ENCODE measurements at regions not wholly inside any gene's neighbourhood (a gene's known extent, or its start where the extent isn't known, plus 50 kb on each side); places are given as distances from the start of the nearest gene placed in this dataset.

DNA sequence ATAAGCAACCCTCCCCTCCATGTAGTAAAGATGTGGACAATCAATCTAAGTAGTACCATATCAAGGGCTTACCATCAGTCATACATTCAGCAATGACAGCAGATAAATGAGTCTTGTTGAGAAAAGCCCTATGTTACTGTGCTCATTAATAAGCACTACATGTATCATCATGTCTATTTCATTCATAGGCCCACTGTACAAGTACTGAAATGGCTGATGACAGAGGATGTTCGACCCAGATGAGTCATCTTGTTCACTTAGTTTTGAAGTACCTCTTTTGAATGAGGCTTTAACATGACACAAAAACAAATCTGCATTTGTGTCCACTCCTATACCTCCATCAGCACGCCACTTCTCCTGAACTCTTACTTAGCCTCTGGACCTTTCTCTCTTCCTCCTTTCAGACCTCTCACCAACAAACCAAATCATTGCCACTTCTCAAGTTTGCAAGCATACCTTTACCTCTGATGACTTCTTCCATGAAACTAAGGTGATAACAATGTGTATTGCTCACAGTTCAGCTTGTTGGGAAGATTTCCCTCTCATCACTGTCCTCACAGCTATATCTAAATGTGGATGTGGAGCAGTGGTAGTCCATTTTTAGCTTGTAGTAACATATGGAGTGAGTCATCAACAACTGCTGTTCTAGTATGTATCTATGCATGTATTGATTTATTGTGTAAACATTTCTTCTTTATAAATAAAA lies 921.0 kb upstream of the SLC39A10 start:
- Histone ChIP-seq H4K91ac (replicated peaks; ENCODE audit: insufficient read length, low read length) (no peak overlapping the region), H3K79me2 (ENCODE audit: control insufficient read depth in 1 of 2, insufficient read depth in 2 of 2, low read length in 2 of 2) (no peaks in the 10 kb centered on the region), H3K4ac (replicated peaks; ENCODE audit: insufficient read length, low read depth, low read length) (no peak overlapping the region), H2BK5ac (ENCODE audit: low read depth, low read length) (no peak overlapping the region), H3K4me2 (ENCODE audit: insufficient read depth in 1 of 2, low read depth in 2 of 2, low read length in 2 of 2) (no peak overlapping the region), H2AFZ (ENCODE audit: low read length) (no peak overlapping the region), H3K27ac (ENCODE audit: low read depth, low read length) (no peak overlapping the region), H3K4me1 (replicated peaks in 1 of 4; ENCODE audit: control insufficient read depth in 3 of 4, insufficient read depth in 4 of 4, low read length in 3 of 4) (no peaks in the 10 kb centered on the region), H4K8ac (ENCODE audit: extremely low read depth, insufficient read depth, low read length) (no peak overlapping the region), H3K4me3 (ENCODE audit: extremely low read depth in 1 of 4, insufficient read depth in 2 of 4, low read depth in 3 of 4, low read length in 4 of 4) (no peak overlapping the region), H3K56ac (replicated peaks; ENCODE audit: insufficient read length, low read depth, low read length) (no peak overlapping the region), H4K5ac (ENCODE audit: insufficient read length, low read depth, low read length) (no peak overlapping the region), H2BK20ac (ENCODE audit: low read length) (no peak overlapping the region), H3K14ac (ENCODE audit: insufficient read length) (no peak overlapping the region), H3K36me3 (ENCODE audit: control insufficient read depth in 2 of 4, insufficient read depth in 4 of 4, low read length in 3 of 4) (no peaks in the 10 kb centered on the region), H2AK5ac (ENCODE audit: low read depth, low read length) (no peak overlapping the region), H3K9ac (replicated peaks in 1 of 4; ENCODE audit: extremely low read depth in 1 of 4, low read depth in 3 of 4, low read length in 3 of 4) (no peak overlapping the region), H3K27me3 (replicated peaks in 1 of 4; ENCODE audit: control insufficient read depth in 3 of 4, extremely low read depth in 1 of 4, insufficient read depth in 3 of 4, low read length in 3 of 4) (no peaks in the 10 kb centered on the region), H3K79me1 (ENCODE audit: low read depth, low read length) (no peaks in the 10 kb centered on the region), H2BK12ac (ENCODE audit: low read depth, low read length) (no peak overlapping the region), H2BK120ac (replicated peaks; ENCODE audit: low read depth, low read length) (no peak overlapping the region), H3K18ac (ENCODE audit: extremely low read depth, low read length) (no peak overlapping the region), H2BK15ac (ENCODE audit: low read length) (no peak overlapping the region), H3K23me2 (ENCODE audit: low read depth, low read length) (no peaks in the 10 kb centered on the region), H3K23ac (ENCODE audit: insufficient read length) (no peak overlapping the region), H3K9me3 (ENCODE audit: insufficient read depth in 2 of 2, low read depth in 1 of 2, low read length in 1 of 2) (no peaks in the 10 kb centered on the region), H4K20me1 (replicated peaks in 1 of 2; ENCODE audit: control insufficient read depth in 1 of 2, insufficient read depth in 2 of 2, low read length in 2 of 2) (no peaks in the 10 kb centered on the region)
- ChIA-PET POLR2A (ENCODE audit: partially characterized antibody) (no interaction called here), CTCF (ENCODE audit: partially characterized antibody) (no interaction called here)
- FAIRE-seq (no peak), DNase-seq (ENCODE audit: low read depth in 1 of 2, low spot score in 2 of 2) (no peak)
- TF ChIP-seq CBX5 (IDR thresholded peaks at IDR 0.05; ENCODE audit: low read depth, low read length) (no peak), SP2 (IDR thresholded peaks at IDR 0.05; ENCODE audit: low read length) (no peak), BACH1 (IDR thresholded peaks at IDR 0.05; ENCODE audit: low read length) (no peak), SAP30 (IDR thresholded peaks at IDR 0.05; ENCODE audit: insufficient read depth, insufficient replicate concordance, low read length) (no peak), KDM4A (IDR thresholded peaks at IDR 0.05; ENCODE audit: low read depth, low read length, severe bottlenecking) (no peak), POLR2AphosphoS5 (IDR thresholded peaks at IDR 0.05; ENCODE audit: low read depth, low read length) (no peak), HDAC6 (IDR thresholded peaks at IDR 0.05; ENCODE audit: low read depth, low read length) (no peak), TCF12 (IDR thresholded peaks at IDR 0.05; ENCODE audit: low read depth, low read length) (no peak)
- 90% methylated on average over 2 of the region's 2 CpGs; no CpG with 5 or more reads in 1 of the 2 experiments for WGBS, 2 experiments (ENCODE audit: extremely low coverage in 1 of 2, insufficient coverage in 1 of 2, insufficient read length in 1 of 2, insufficient replicate concordance in 2 of 2, low coverage in 1 of 2, low lambda C conversion rate in 2 of 2, missing lambda C conversion rate in 1 of 2)
